ENCODE measurements at regions not wholly inside any gene's neighbourhood (a gene's known extent, or its start where the extent isn't known, plus 50 kb on each side); places are given as distances from the start of the nearest gene placed in this dataset.

- TF ChIP-seq CTCF (conservative IDR thresholded peaks at IDR 0.05; ENCODE audit: low read depth in 2 of 2) (no peak), CREB1 (CRISPR knock-in tag; IDR thresholded peaks at IDR 0.05; ENCODE audit: low read depth) (no peak)
These were observed 165.3 kb downstream of the SHQ1 start for GRCh38 chr3:72682936-72683452.
